SJCRH30 (cell line): ENCODE measurements at regions not wholly inside any gene's neighbourhood (a gene's known extent, or its start where the extent isn't known, plus 50 kb on each side); places are given as distances from the start of the nearest gene placed in this dataset.
A peak's percentile ranks its signal among the peaks of the same experiment; 100 is the strongest.

Source experiments
- DNase-seq, 2 experiments: peaks; one replicate each; pipeline ENCODE4 v3.0.0-alpha.2; 2015 to 2020
- H3K27ac ChIP-seq: fragments of 250-450 bp; sonication (Bioruptor Pico); 2 replicates; pipeline ENCODE4 v1.5.1; 2020; ENCODE audit warnings: mild to moderate bottlenecking, moderate library complexity
- H3K27me3 ChIP-seq: fragments of 250-450 bp; sonication (Bioruptor Pico); 2 replicates; pipeline ENCODE4 v1.5.1; 2020; ENCODE audit warnings: mild to moderate bottlenecking, moderate library complexity
- H3K36me3 ChIP-seq: fragments of 250-450 bp; sonication (Bioruptor Pico); 2 replicates; pipeline ENCODE4 v1.5.1; 2020; ENCODE audit warnings: mild to moderate bottlenecking, moderate library complexity
- H3K4me1 ChIP-seq: fragments of 250-450 bp; sonication (Bioruptor Pico); 2 replicates; pipeline ENCODE4 v1.5.1; 2020; ENCODE audit warnings: mild to moderate bottlenecking, moderate library complexity
- H3K4me3 ChIP-seq: fragments of 250-450 bp; sonication (Bioruptor Pico); 2 replicates; pipeline ENCODE4 v1.5.1; 2020; ENCODE audit warnings: mild to moderate bottlenecking, moderate library complexity
- H3K9me3 ChIP-seq: fragments of 250-450 bp; sonication (Bioruptor Pico); replicated peaks from 2 replicates; pipeline ENCODE4 v1.5.1; 2020; ENCODE audit warnings: mild to moderate bottlenecking, moderate library complexity

- no peak for DNase-seq
- Histone ChIP-seq H3K4me1 (peaks cover 4% of the 10 kb centered on the region), H3K36me3 (no peaks in the 10 kb centered on the region), H3K27ac (no peak overlapping the region), H3K27me3 (no peaks in the 10 kb centered on the region), H3K9me3 (no peaks in the 10 kb centered on the region), H3K4me3 (no peak overlapping the region)
Observed at GRCh38 chr10:63915240-63915639, 394.0 kb downstream of the REEP3 start.

GRCh38 chr10:63917363-63917762 lies 396.2 kb downstream of the REEP3 start:
- Histone ChIP-seq H3K27ac (no peak overlapping the region), H3K4me1 (peaks cover 4% of the 10 kb centered on the region), H3K27me3 (no peaks in the 10 kb centered on the region), H3K4me3 (no peak overlapping the region), H3K9me3 (no peaks in the 10 kb centered on the region), H3K36me3 (no peaks in the 10 kb centered on the region)
- DNase-seq, result no peak

GRCh38 chr10:63919575-63920279 lies 398.5 kb downstream of the REEP3 start:
- H3K4me3 ChIP-seq, result no peak overlapping the region
- no peak overlapping the region for H3K27ac ChIP-seq
- H3K9me3 ChIP-seq, result no peaks in the 10 kb centered on the region
- peak; percentile 19 to 36 for DNase-seq
- no peaks in the 10 kb centered on the region for H3K36me3 ChIP-seq
- no peaks in the 10 kb centered on the region for H3K27me3 ChIP-seq
- peaks cover 4% of the 10 kb centered on the region for H3K4me1 ChIP-seq

GRCh38 chr10:63920926-63921325 lies 399.7 kb downstream of the REEP3 start:
- no peak overlapping the region for H3K4me3 ChIP-seq
- H3K4me1 ChIP-seq, result peaks cover 4% of the 10 kb centered on the region
- peak in 1 of 2 experiments; percentile 4 for DNase-seq
- H3K27me3 ChIP-seq, result no peaks in the 10 kb centered on the region
- H3K9me3 ChIP-seq, result no peaks in the 10 kb centered on the region
- H3K36me3 ChIP-seq, result no peaks in the 10 kb centered on the region
- H3K27ac ChIP-seq, result no peak overlapping the region

- no peak for DNase-seq
- Histone ChIP-seq H3K4me3 (no peak overlapping the region), H3K9me3 (no peaks in the 10 kb centered on the region), H3K27me3 (no peaks in the 10 kb centered on the region), H3K4me1 (peaks cover 4% of the 10 kb centered on the region), H3K27ac (no peak overlapping the region), H3K36me3 (no peaks in the 10 kb centered on the region)
Observed at GRCh38 chr10:63921908-63922467, 400.8 kb downstream of the REEP3 start.

GRCh38 chr10:63922468-63923284 lies 401.5 kb downstream of the REEP3 start:
- H3K27me3 ChIP-seq, result no peaks in the 10 kb centered on the region
- DNase-seq, result no peak
- H3K4me1 ChIP-seq, result peaks cover 4% of the 10 kb centered on the region
- H3K27ac ChIP-seq, result no peak overlapping the region
- no peak overlapping the region for H3K4me3 ChIP-seq
- H3K9me3 ChIP-seq, result no peaks in the 10 kb centered on the region
- no peaks in the 10 kb centered on the region for H3K36me3 ChIP-seq

GRCh38 chr10:63929831-63930467 lies 408.7 kb downstream of the REEP3 start:
- Histone ChIP-seq H3K36me3 (no peaks in the 10 kb centered on the region), H3K4me1 (no peaks in the 10 kb centered on the region), H3K9me3 (no peaks in the 10 kb centered on the region), H3K27me3 (no peaks in the 10 kb centered on the region), H3K27ac (no peak overlapping the region), H3K4me3 (no peak overlapping the region)
- peak; percentile 5 to 6 for DNase-seq

GRCh38 chr10:63930584-63930983 lies 409.4 kb downstream of the REEP3 start:
- Histone ChIP-seq H3K27ac (no peak overlapping the region), H3K4me1 (no peaks in the 10 kb centered on the region), H3K9me3 (no peaks in the 10 kb centered on the region), H3K36me3 (no peaks in the 10 kb centered on the region), H3K27me3 (no peaks in the 10 kb centered on the region), H3K4me3 (no peak overlapping the region)
- DNase-seq, result no peak

GRCh38 chr10:63935705-63936104 lies 414.5 kb downstream of the REEP3 start:
- no peaks in the 10 kb centered on the region for H3K36me3 ChIP-seq
- no peak overlapping the region for H3K4me3 ChIP-seq
- H3K27ac ChIP-seq, result no peak overlapping the region
- DNase-seq, result peak in 1 of 2 experiments; percentile 2
- no peaks in the 10 kb centered on the region for H3K4me1 ChIP-seq
- no peaks in the 10 kb centered on the region for H3K9me3 ChIP-seq
- no peaks in the 10 kb centered on the region for H3K27me3 ChIP-seq

- Histone ChIP-seq H3K27me3 (no peaks in the 10 kb centered on the region), H3K4me3 (no peak overlapping the region), H3K9me3 (no peaks in the 10 kb centered on the region), H3K36me3 (no peaks in the 10 kb centered on the region), H3K4me1 (no peaks in the 10 kb centered on the region), H3K27ac (no peak overlapping the region)
- no peak for DNase-seq
Observed at GRCh38 chr10:63940277-63940922, 419.2 kb downstream of the REEP3 start.

- H3K4me3 ChIP-seq, result no peak overlapping the region
- no peaks in the 10 kb centered on the region for H3K27me3 ChIP-seq
- H3K27ac ChIP-seq, result no peak overlapping the region
- no peak for DNase-seq
- no peaks in the 10 kb centered on the region for H3K9me3 ChIP-seq
- H3K36me3 ChIP-seq, result no peaks in the 10 kb centered on the region
- H3K4me1 ChIP-seq, result no peaks in the 10 kb centered on the region
Observed at GRCh38 chr10:63964406-63964805, 443.2 kb downstream of the REEP3 start.

- Histone ChIP-seq H3K27me3 (no peaks in the 10 kb centered on the region), H3K9me3 (no peaks in the 10 kb centered on the region), H3K27ac (no peak overlapping the region), H3K4me3 (no peak overlapping the region), H3K4me1 (no peaks in the 10 kb centered on the region), H3K36me3 (no peaks in the 10 kb centered on the region)
- DNase-seq, result no peak
Observed at GRCh38 chr10:63965846-63966245, 444.6 kb downstream of the REEP3 start.

GRCh38 chr10:63972949-63973827 lies 452.0 kb downstream of the REEP3 start:
- Histone ChIP-seq H3K36me3 (no peaks in the 10 kb centered on the region), H3K27ac (no peak overlapping the region), H3K27me3 (no peaks in the 10 kb centered on the region), H3K4me3 (no peak overlapping the region), H3K9me3 (no peaks in the 10 kb centered on the region), H3K4me1 (no peaks in the 10 kb centered on the region)
- DNase-seq, result no peak

- peak; percentile 32 to 60 for DNase-seq
Observed at GRCh38 chr10:63976538-63976937, 455.3 kb downstream of the REEP3 start.

More at GRCh38 chr10:63976538-63976937, 455.3 kb downstream of the REEP3 start:
- no peaks in the 10 kb centered on the region for H3K27me3 ChIP-seq
- no peak overlapping the region for H3K27ac ChIP-seq
- H3K4me1 ChIP-seq, result no peaks in the 10 kb centered on the region
- no peaks in the 10 kb centered on the region for H3K36me3 ChIP-seq
- H3K4me3 ChIP-seq, result no peak overlapping the region
- no peaks in the 10 kb centered on the region for H3K9me3 ChIP-seq
